ENCODE measurements at regions not wholly inside any gene's neighbourhood (a gene's known extent, or its start where the extent isn't known, plus 50 kb on each side); places are given as distances from the start of the nearest gene placed in this dataset.

DNA sequence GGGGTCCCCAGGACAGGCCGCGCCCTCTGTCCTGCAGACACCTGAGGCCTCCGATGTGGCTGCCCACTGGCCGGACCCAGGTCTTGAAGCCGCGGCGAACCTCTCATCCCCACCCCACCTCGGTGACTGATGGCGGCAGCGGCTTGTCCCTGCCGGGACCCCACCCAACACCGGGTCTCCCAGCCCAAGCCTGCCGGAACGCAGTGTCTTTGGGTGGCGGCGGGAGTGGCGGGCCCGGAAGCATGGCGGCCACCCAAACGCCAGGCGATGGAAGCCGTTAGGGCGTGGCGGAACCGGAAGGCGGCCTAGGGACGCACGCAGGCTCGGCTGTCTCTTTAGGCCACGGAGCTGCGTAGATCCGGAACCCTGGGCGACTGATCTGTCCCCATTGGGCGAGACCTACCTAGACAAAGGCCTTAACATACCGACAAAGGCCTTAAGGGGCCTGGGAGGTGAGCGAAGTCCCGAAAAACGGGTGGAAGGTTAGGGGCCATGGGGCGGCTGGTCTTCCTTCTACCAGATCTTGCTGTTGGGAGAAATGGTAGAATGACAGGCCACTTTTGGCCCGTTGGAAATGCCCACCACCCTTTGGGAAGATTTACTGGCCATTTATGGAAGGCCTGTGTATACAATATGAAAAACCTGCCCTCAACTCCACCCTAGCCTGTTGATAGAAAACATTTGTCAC, 94.6 kb upstream of the SMC2 start:
- TF ChIP-seq, protein P1, sequence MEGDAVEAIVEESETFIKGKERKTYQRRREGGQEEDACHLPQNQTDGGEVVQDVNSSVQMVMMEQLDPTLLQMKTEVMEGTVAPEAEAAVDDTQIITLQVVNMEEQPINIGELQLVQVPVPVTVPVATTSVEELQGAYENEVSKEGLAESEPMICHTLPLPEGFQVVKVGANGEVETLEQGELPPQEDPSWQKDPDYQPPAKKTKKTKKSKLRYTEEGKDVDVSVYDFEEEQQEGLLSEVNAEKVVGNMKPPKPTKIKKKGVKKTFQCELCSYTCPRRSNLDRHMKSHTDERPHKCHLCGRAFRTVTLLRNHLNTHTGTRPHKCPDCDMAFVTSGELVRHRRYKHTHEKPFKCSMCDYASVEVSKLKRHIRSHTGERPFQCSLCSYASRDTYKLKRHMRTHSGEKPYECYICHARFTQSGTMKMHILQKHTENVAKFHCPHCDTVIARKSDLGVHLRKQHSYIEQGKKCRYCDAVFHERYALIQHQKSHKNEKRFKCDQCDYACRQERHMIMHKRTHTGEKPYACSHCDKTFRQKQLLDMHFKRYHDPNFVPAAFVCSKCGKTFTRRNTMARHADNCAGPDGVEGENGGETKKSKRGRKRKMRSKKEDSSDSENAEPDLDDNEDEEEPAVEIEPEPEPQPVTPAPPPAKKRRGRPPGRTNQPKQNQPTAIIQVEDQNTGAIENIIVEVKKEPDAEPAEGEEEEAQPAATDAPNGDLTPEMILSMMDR (IDR thresholded peaks at IDR 0.05), result no peak
- TF ChIP-seq POLR2AphosphoS5 (IDR thresholded peaks at IDR 0.05; ENCODE audit: low read depth, low read length), result no peak
- no peak for TF ChIP-seq SIN3A (IDR thresholded peaks at IDR 0.05; ENCODE audit: borderline replicate concordance, insufficient read depth, low read depth, low read length)
